ENCODE measurements at regions not wholly inside any gene's neighbourhood (a gene's known extent, or its start where the extent isn't known, plus 50 kb on each side); places are given as distances from the start of the nearest gene placed in this dataset.

GRCh38 chrX:138914767-138915166 is 203.2 kb upstream of the FGF13 start:
- CTCF ChIA-PET, result no interaction called here
- DNase-seq (ENCODE audit: extremely low spot score), result no peak
- POLR2A ChIA-PET, result no interaction called here

DNA sequence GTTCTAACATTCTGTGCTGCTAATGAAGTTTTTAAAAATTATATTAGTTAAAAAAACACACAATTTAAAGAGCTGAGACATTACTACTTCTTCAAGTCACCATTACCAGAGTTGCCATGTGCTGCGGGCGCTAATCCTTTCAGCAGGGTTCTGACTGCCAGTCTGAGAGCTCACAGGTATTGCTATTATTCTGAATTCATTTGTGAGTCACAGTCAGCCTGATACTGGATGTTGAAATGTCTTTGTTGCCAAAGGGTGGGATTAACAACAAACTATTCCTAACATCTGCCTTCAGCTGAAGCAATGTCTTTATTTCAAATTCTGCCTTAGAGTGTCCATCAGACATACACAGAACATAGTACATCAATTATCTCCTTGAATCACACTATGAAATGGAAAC is 197.1 kb upstream of the FGF13 start:
- TF ChIP-seq CTBP1 (IDR thresholded peaks at IDR 0.05; ENCODE audit: borderline replicate concordance) (no peak), L3MBTL2 (conservative IDR thresholded peaks at IDR 0.05) (no peak), LEF1 (IDR thresholded peaks at IDR 0.05; ENCODE audit: borderline replicate concordance) (no peak), HDGF (IDR thresholded peaks at IDR 0.05; ENCODE audit: borderline replicate concordance) (no peak), NFRKB (IDR thresholded peaks at IDR 0.05) (no peak), FOXA1 (IDR thresholded peaks at IDR 0.05) (no peak), ZNF384 (IDR thresholded peaks at IDR 0.05) (no peak), SUZ12 (IDR thresholded peaks at IDR 0.05) (no peak), BHLHE40 (IDR thresholded peaks at IDR 0.05; ENCODE audit: borderline replicate concordance) (no peak), ARNT (IDR thresholded peaks at IDR 0.05) (no peak), FOXK2 (IDR thresholded peaks at IDR 0.05) (no peak), SP1 (IDR thresholded peaks at IDR 0.05) (no peak), ELF4 (IDR thresholded peaks at IDR 0.05) (no peak), TARDBP (IDR thresholded peaks at IDR 0.05) (no peak), FOXM1 (IDR thresholded peaks at IDR 0.05; ENCODE audit: borderline replicate concordance) (no peak)
- TF ChIP-seq, protein P1, sequence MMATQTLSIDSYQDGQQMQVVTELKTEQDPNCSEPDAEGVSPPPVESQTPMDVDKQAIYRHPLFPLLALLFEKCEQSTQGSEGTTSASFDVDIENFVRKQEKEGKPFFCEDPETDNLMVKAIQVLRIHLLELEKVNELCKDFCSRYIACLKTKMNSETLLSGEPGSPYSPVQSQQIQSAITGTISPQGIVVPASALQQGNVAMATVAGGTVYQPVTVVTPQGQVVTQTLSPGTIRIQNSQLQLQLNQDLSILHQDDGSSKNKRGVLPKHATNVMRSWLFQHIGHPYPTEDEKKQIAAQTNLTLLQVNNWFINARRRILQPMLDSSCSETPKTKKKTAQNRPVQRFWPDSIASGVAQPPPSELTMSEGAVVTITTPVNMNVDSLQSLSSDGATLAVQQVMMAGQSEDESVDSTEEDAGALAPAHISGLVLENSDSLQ (IDR thresholded peaks at IDR 0.05), result no peak
- POLR2A ChIA-PET, result no interaction called here
- CTCF ChIA-PET, result no interaction called here
- no peak for DNase-seq (ENCODE audit: extremely low spot score)

More at GRCh38 chrX:138914767-138915166, 203.2 kb upstream of the FGF13 start:
- no peak for TF ChIP-seq SUZ12 (IDR thresholded peaks at IDR 0.05)
- TF ChIP-seq L3MBTL2 (conservative IDR thresholded peaks at IDR 0.05), result no peak
- TF ChIP-seq FOXM1 (IDR thresholded peaks at IDR 0.05; ENCODE audit: borderline replicate concordance), result no peak
- TF ChIP-seq, protein P1 (IDR thresholded peaks at IDR 0.05), result no peak
- no peak for TF ChIP-seq NFRKB (IDR thresholded peaks at IDR 0.05)

DNA sequence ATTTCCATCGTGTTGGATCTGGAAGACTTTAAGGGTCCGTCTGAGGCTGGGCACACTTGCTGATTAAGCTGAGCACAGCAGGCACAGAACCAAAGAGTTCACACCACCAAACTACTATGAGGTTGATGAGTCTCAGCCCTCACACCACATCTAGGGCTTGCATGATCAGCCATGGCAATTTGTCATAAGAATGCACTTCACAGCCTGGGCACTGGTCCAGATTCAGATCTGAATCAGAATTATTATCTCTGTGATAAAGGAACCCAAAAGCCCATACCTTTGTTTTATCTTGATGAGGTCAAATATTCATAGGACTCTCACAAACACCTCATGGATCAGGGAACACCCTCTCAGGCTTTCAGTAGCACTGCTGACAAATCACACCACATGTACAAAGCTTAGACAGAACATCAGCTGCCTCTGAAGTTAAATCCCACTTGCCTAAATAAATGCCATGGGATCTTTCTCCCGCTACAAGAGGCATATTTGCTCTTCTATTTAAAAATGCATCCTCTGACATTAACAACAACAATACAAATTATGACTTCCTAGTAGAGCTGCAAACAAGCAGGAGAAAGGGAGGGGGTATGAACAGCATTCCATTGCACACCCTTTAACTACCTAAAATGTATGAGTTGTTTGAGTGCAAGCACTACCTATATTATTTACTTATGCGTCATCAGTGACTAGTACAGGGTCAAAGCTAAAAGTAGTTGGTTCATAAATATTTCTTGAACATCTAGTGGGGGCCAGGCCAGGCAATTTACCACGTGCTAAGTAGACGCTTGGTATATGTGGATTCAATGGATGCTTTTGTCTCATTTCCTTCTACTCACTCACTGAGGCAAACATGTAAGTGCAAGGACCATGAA is 186.3 kb upstream of the FGF13 start:
- ChIA-PET POLR2A (no interaction called here), CTCF (no interaction called here)
- TF ChIP-seq NFRKB (IDR thresholded peaks at IDR 0.05) (no peak), CTBP1 (IDR thresholded peaks at IDR 0.05; ENCODE audit: borderline replicate concordance) (no peak), LEF1 (IDR thresholded peaks at IDR 0.05; ENCODE audit: borderline replicate concordance) (no peak), SUZ12 (IDR thresholded peaks at IDR 0.05) (no peak), SP1 (IDR thresholded peaks at IDR 0.05) (no peak), ELF4 (IDR thresholded peaks at IDR 0.05) (no peak), FOXM1 (IDR thresholded peaks at IDR 0.05; ENCODE audit: borderline replicate concordance) (no peak), TARDBP (IDR thresholded peaks at IDR 0.05) (no peak), ARNT (IDR thresholded peaks at IDR 0.05) (no peak), ZNF384 (IDR thresholded peaks at IDR 0.05) (no peak), HDGF (IDR thresholded peaks at IDR 0.05; ENCODE audit: borderline replicate concordance) (no peak)
- no peak for DNase-seq (ENCODE audit: extremely low spot score)

DNA sequence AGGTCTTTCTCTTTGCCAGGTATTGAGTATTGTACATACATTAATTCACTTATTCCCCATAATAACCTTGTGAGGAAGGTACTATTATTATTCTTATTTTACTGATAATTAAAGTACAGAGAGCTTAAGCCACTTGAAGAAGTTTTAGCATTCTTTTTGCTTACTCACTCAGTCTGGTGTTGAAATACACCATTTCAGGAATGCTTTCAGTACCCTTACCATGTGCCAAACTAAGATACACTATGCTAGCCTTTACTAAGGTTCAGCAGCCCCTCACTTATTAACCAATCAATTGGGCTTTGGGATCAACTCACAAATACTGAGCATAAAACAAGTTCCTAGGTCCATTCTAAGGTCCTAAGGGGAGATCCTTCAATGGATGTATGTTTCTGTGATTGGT is 179.0 kb upstream of the FGF13 start:
- DNase-seq (ENCODE audit: extremely low spot score), result no peak
- CTCF ChIA-PET, result interaction anchor here (0.7 kb wide), 1 partner anchor 20 kb away, joined by 3 read pairs; no protein-coding TSS in a partner anchor
- POLR2A ChIA-PET, result no interaction called here
- TF ChIP-seq NFRKB (IDR thresholded peaks at IDR 0.05), result no peak
- no peak for TF ChIP-seq ELF4 (IDR thresholded peaks at IDR 0.05)
- TF ChIP-seq LEF1 (IDR thresholded peaks at IDR 0.05; ENCODE audit: borderline replicate concordance), result no peak
- no peak for TF ChIP-seq FOXM1 (IDR thresholded peaks at IDR 0.05; ENCODE audit: borderline replicate concordance)
- no peak for TF ChIP-seq FOXK2 (IDR thresholded peaks at IDR 0.05)
- TF ChIP-seq TARDBP (IDR thresholded peaks at IDR 0.05), result no peak

DNA sequence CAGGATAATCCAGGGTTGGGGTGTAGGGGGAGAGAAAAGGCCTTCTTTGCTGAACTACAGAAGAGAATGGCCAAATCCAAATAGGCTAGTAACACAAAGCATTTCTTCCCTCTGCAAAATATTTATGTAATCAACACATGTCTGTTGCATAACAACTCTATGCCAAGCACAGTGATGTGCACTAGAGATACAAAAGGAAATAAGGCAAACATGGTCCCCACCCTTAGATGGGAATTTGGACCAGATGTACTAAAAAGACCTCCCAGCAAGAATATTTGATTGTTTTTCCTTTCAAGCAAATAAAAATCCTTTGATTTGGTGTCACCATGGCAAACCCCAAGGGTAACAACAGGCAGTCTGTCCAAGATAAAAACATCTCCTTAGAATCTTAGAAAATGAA is 177.6 kb upstream of the FGF13 start:
- no peak for TF ChIP-seq NFRKB (IDR thresholded peaks at IDR 0.05)
- no peak for TF ChIP-seq FOXM1 (IDR thresholded peaks at IDR 0.05; ENCODE audit: borderline replicate concordance)
- no peak for TF ChIP-seq SUZ12 (IDR thresholded peaks at IDR 0.05)
- no peak for TF ChIP-seq BHLHE40 (IDR thresholded peaks at IDR 0.05; ENCODE audit: borderline replicate concordance)
- TF ChIP-seq TARDBP (IDR thresholded peaks at IDR 0.05), result no peak
- TF ChIP-seq HDGF (IDR thresholded peaks at IDR 0.05; ENCODE audit: borderline replicate concordance), result no peak
- TF ChIP-seq FOXA1 (IDR thresholded peaks at IDR 0.05), result no peak
- no peak for TF ChIP-seq ZNF384 (IDR thresholded peaks at IDR 0.05)
- TF ChIP-seq ARNT (IDR thresholded peaks at IDR 0.05), result no peak
- TF ChIP-seq CTBP1 (IDR thresholded peaks at IDR 0.05; ENCODE audit: borderline replicate concordance), result no peak
- no peak for TF ChIP-seq FOXK2 (IDR thresholded peaks at IDR 0.05)
- no peak for TF ChIP-seq SP1 (IDR thresholded peaks at IDR 0.05)
- TF ChIP-seq LEF1 (IDR thresholded peaks at IDR 0.05; ENCODE audit: borderline replicate concordance), result no peak
- no peak for TF ChIP-seq ELF4 (IDR thresholded peaks at IDR 0.05)
- DNase-seq (ENCODE audit: extremely low spot score), result no peak
- ChIA-PET CTCF (no interaction called here), POLR2A (no interaction called here)

- no peak for DNase-seq (ENCODE audit: extremely low spot score)
- no peak for TF ChIP-seq FOXK2 (IDR thresholded peaks at IDR 0.05)
- no peak for TF ChIP-seq FOXA1 (IDR thresholded peaks at IDR 0.05)
- no peak for TF ChIP-seq BHLHE40 (IDR thresholded peaks at IDR 0.05; ENCODE audit: borderline replicate concordance)
- no peak for TF ChIP-seq SP1 (IDR thresholded peaks at IDR 0.05)
- TF ChIP-seq CTBP1 (IDR thresholded peaks at IDR 0.05; ENCODE audit: borderline replicate concordance), result no peak
- no peak for TF ChIP-seq FOXM1 (IDR thresholded peaks at IDR 0.05; ENCODE audit: borderline replicate concordance)
- no peak for TF ChIP-seq NFRKB (IDR thresholded peaks at IDR 0.05)
- no peak for TF ChIP-seq ARNT (IDR thresholded peaks at IDR 0.05)
- TF ChIP-seq HDGF (IDR thresholded peaks at IDR 0.05; ENCODE audit: borderline replicate concordance), result no peak
- TF ChIP-seq ZNF384 (IDR thresholded peaks at IDR 0.05), result no peak
- TF ChIP-seq ELF4 (IDR thresholded peaks at IDR 0.05), result no peak
- no peak for TF ChIP-seq LEF1 (IDR thresholded peaks at IDR 0.05; ENCODE audit: borderline replicate concordance)
- TF ChIP-seq, protein P1 (IDR thresholded peaks at IDR 0.05), result no peak
- no peak for TF ChIP-seq TARDBP (IDR thresholded peaks at IDR 0.05)
- no peak for TF ChIP-seq SUZ12 (IDR thresholded peaks at IDR 0.05)
- no peak for TF ChIP-seq L3MBTL2 (conservative IDR thresholded peaks at IDR 0.05)
- ChIA-PET POLR2A (no interaction called here), CTCF (no interaction called here)
These were observed 175.3 kb upstream of the FGF13 start for GRCh38 chrX:138886769-138887168.
